Lung (tissue), 11 donors: ENCODE measurements at regions not wholly inside any gene's neighbourhood (a gene's known extent, or its start where the extent isn't known, plus 50 kb on each side); places are given as distances from the start of the nearest gene placed in this dataset.

Source experiments
- ATAC-seq: fragments of 200-7000 bp; cut with Tn5 transposase; one replicate; pipeline ENCODE4 v1.9.1; 2020; ENCODE audit warnings: moderate number of reproducible peaks; ENCODE audit not compliant: insufficient read depth, low FRiP score
- DNase-seq, 3 donors: peaks; one replicate each; pipeline ENCODE4 v3.0.0-alpha.2; 2013 to 2017
- H3K27ac ChIP-seq, 2 donors: one replicate each; pipeline ENCODE4 v1.5.1; 2013; ENCODE audit warnings: mild to moderate bottlenecking in 2 of 2, moderate library complexity in 2 of 2, control low read depth in 1 of 2, inconsistent platforms in 1 of 2, low read depth in 1 of 2, low read length in 1 of 2
- H3K27me3 ChIP-seq, 3 donors: one replicate each; pipeline ENCODE4 v1.5.1; 2013; ENCODE audit warnings: low read length in 2 of 3; ENCODE audit not compliant: control insufficient read depth in 3 of 3, insufficient read depth in 3 of 3
- H3K36me3 ChIP-seq, 4 donors: one replicate each; pipeline ENCODE4 v1.5.1; 2013; ENCODE audit warnings: low read length in 4 of 4, mild to moderate bottlenecking in 1 of 4, moderate library complexity in 1 of 4; ENCODE audit not compliant: control insufficient read depth in 4 of 4, insufficient read depth in 4 of 4
- H3K4me1 ChIP-seq, 5 donors: one replicate each; pipeline ENCODE4 v1.5.1; 2013; ENCODE audit warnings: low read length in 5 of 5, mild to moderate bottlenecking in 2 of 5, moderate library complexity in 1 of 5; ENCODE audit not compliant: control insufficient read depth in 5 of 5, insufficient read depth in 5 of 5
- H3K4me3 ChIP-seq: one replicate; pipeline ENCODE4 v1.5.1; 2013; ENCODE audit warnings: mild to moderate bottlenecking, control low read depth, moderate library complexity
- H3K9ac ChIP-seq, 2 donors: one replicate each; pipeline ENCODE4 v1.5.1; 2013; ENCODE audit warnings: low read length in 2 of 2, control low read depth in 1 of 2; ENCODE audit not compliant: insufficient read depth in 1 of 2
- H3K9me3 ChIP-seq, 4 donors: one replicate each; pipeline ENCODE4 v1.5.1; 2013; ENCODE audit warnings: low read length in 3 of 4, mild to moderate bottlenecking in 1 of 4, moderate library complexity in 1 of 4; ENCODE audit not compliant: control insufficient read depth in 4 of 4, insufficient read depth in 3 of 4
- WGBS, 2 donors: extraction: QIAGEN DNeasy Blood & Tissue Kit; methylation state at CpG; one replicate each; pipeline ENCODE4 v1.1.7; 2013; 5-methylcytosine and 5-hydroxymethylcytosine counted together
- TF ChIP-seq, protein P1 (sequence below): IDR thresholded peaks from 2 replicates; pipeline ENCODE4 v1.5.1; 2012; ENCODE audit warnings: mild to moderate bottlenecking; ENCODE audit errors: control extremely low read depth, extremely low read depth
- donor health status: control.
- donor health status: control.
- donor health status: Bipolar disorder and iron deficiency.
- donor health status: healthy.
- donor health status: DM: yes; HTN: yes; CAD: no.

DNA sequence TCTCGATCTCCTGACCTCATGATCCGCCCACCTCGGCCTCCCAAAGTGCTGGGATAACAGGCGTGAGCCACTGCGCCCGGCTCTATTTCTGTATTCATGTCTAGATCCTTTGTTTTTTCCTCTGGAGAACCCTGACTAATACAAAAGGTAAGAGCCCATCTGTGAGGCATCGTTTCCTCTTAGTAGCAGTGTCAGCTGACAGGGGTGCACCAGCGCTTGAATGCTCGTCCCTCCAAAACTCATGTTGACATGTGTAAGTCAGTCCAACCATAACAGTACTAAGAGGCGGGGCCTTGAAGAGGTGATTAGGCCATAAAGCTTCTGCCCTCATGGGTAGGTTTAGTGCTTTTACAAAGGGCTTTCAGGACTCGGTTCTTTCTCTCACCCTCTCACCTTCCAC is 470.1 kb upstream of the B3GAT1 start:
- WGBS, 2 donors = 83 to 86% methylated on average over 11 of the region's 11 CpGs
- Histone ChIP-seq H3K9me3 (peaks cover 0 to 2% (median 0%) of the 10 kb centered on the region in 4 donors), H3K27me3 (peaks cover 0 to 10% (median 5%) of the 10 kb centered on the region in 3 donors), H3K36me3 (no peaks in the 10 kb centered on the region), H3K9ac (no peak overlapping the region), H3K27ac (no peak overlapping the region), H3K4me3 (no peak overlapping the region), H3K4me1 (no peaks in the 10 kb centered on the region)
- TF ChIP-seq, protein P1, sequence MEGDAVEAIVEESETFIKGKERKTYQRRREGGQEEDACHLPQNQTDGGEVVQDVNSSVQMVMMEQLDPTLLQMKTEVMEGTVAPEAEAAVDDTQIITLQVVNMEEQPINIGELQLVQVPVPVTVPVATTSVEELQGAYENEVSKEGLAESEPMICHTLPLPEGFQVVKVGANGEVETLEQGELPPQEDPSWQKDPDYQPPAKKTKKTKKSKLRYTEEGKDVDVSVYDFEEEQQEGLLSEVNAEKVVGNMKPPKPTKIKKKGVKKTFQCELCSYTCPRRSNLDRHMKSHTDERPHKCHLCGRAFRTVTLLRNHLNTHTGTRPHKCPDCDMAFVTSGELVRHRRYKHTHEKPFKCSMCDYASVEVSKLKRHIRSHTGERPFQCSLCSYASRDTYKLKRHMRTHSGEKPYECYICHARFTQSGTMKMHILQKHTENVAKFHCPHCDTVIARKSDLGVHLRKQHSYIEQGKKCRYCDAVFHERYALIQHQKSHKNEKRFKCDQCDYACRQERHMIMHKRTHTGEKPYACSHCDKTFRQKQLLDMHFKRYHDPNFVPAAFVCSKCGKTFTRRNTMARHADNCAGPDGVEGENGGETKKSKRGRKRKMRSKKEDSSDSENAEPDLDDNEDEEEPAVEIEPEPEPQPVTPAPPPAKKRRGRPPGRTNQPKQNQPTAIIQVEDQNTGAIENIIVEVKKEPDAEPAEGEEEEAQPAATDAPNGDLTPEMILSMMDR = no peak
- DNase-seq = no peak
- no peak for ATAC-seq

DNA sequence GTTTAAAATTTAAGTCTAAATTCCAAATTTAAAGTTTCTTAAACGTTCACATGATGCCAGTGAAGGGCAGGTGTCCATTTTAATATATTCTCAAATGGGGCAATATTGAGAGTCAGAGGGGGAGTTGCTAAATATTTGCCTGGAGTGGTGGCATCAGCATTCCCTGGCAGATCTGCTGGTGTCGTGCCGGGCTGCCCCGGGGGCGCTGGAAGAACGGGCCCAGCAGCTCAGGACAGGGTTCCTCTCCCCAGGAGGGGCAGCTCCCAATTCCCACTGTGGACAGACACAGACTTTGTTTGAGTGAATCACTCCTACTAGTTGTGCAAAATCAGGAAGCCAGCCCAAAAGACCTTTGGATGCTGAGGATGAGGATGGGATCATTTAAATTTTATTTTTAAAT is 468.7 kb upstream of the B3GAT1 start:
- no peaks in the 10 kb centered on the region for H3K4me1 ChIP-seq
- H3K27ac ChIP-seq = no peak overlapping the region
- H3K36me3 ChIP-seq = no peaks in the 10 kb centered on the region
- WGBS, 2 donors = 83 to 85% methylated on average over 6 of the region's 6 CpGs
- no peaks in the 10 kb centered on the region for H3K9me3 ChIP-seq
- H3K4me3 ChIP-seq = no peak overlapping the region
- TF ChIP-seq, protein P1 = no peak
- no peak for DNase-seq
- no peak for ATAC-seq
- H3K27me3 ChIP-seq = peaks cover 0 to 12% (median 3%) of the 10 kb centered on the region in 3 donors
- no peak overlapping the region for H3K9ac ChIP-seq

DNA sequence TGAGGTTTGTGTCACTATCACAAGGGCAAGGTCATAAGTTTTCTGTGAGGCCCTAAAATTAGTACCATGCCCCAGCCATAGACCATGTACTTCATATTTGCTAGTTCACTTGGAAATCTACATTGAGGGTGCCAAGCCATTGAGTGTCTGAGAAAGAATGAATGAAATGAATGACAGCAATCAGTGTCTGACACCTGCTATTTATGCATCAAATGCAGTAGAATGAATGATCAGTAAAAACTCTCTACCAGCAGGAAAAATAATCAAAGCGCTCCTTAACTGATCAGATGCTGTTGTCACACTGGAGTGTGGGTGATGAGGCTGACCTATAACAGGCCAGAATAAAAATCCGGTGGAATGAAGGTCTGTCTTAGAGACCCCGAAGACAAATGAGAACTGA is 467.9 kb upstream of the B3GAT1 start:
- DNase-seq (no peak), ATAC-seq (no peak)
- Histone ChIP-seq H3K4me3 (no peak overlapping the region), H3K4me1 (peaks cover 0 to 3% (median 0%) of the 10 kb centered on the region in 5 donors), H3K27me3 (peaks cover 0 to 10% (median 0%) of the 10 kb centered on the region in 3 donors), H3K9ac (no peak overlapping the region), H3K36me3 (no peaks in the 10 kb centered on the region), H3K9me3 (no peaks in the 10 kb centered on the region), H3K27ac (no peak overlapping the region)
- 87 to 92% methylated on average over 3 of the region's 3 CpGs for WGBS, 2 donors
- TF ChIP-seq, protein P1 = no peak

- no peak for DNase-seq
- Histone ChIP-seq H3K27ac (no peak overlapping the region), H3K4me1 (peaks cover 0 to 3% (median 0%) of the 10 kb centered on the region in 5 donors), H3K27me3 (peaks cover 0 to 10% (median 0%) of the 10 kb centered on the region in 3 donors), H3K36me3 (no peaks in the 10 kb centered on the region), H3K4me3 (no peak overlapping the region), H3K9ac (no peak overlapping the region), H3K9me3 (no peaks in the 10 kb centered on the region)
- 71 to 76% methylated on average over 4 of the region's 4 CpGs for WGBS, 2 donors
- TF ChIP-seq, protein P1 = no peak
- ATAC-seq = no peak
Observed at GRCh38 chr11:134879341-134879740, 467.3 kb upstream of the B3GAT1 start.
